ENCODE measurements at regions not wholly inside any gene's neighbourhood (a gene's known extent, or its start where the extent isn't known, plus 50 kb on each side); places are given as distances from the start of the nearest gene placed in this dataset.

DNA sequence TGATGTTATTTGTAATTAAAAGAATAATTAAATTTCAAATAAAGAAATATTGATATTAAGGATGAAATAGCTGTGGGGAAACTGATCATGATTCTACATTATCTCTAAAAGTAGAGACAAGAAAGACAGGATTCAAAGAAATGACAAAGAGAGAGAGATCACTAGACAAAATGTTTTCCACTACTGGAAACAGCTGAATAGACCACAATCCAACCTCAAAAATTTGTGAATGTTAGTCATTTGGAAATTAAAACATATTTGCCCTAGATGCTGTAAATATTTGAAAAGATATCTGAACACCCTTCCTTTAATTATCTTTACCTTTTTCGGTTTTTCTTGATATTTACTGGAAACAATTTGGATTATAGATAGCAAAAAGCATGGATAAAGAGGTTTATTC lies 414.9 kb downstream of the CENPC start:
- intact Hi-C loops (cut with DNase I) = no loop called here

DNA sequence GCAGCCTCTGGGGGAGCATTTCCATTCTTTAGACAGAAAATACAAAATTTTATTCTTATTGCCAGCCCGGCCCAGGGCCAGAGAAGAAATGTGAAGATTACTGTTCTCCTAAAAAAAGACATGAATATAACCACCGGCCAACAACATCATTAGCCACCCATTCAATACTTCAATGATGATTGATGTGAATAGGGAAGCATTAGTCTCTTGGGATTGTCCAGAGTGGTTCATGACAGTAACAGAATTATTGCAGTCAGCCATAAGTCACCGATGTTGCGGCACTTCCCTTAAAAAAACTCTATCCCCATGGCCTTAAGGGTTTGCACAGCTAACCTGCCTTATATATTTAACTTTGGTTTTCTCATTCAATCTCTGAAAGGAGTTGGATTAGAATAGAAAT lies 418.7 kb downstream of the CENPC start:
- DNase-seq = no peak
- intact Hi-C loops (cut with DNase I) = no loop called here

More for the DNA sequence above, 414.9 kb downstream of the CENPC start:
- DNase-seq = no peak

DNA sequence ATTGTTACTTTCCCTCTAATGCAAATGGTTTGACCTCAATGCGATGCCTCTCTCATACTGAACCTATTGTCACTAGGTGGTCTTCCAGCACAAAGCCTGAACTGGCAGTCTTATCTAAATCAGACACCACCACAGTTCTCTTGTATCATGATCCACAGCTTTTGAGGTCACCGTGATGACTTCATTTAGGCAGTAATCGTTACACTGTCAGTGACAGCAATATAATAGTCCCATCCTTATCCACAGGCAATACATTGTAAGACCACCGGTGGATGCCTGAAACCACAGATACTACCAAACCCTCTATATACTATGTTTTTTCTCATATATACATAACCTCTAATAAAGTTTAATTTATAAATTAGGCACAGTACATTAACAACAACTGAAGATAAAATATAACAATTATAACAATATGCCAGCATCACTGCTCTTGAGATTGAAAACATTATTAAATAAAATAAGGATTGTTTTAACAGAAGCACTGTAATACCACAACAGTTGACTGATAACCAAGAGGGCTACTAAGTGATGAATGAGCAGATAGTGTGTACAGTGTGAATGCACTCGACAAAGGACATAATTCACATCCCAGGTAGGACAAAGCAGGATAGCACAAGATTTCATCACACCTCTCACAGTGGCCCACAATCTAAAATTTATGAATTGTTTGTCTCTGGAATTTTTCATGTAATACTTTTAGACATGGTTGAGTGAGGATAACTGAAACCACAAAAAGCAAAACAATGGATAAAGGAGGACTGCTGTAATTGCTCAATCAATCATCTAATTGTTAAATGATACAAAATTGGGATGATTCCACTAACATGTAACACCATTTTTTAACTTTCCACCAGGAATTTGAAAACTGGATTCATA lies 419.4 kb downstream of the CENPC start:
- intact Hi-C loops (cut with DNase I) = no loop called here
- DNase-seq = no peak

DNA sequence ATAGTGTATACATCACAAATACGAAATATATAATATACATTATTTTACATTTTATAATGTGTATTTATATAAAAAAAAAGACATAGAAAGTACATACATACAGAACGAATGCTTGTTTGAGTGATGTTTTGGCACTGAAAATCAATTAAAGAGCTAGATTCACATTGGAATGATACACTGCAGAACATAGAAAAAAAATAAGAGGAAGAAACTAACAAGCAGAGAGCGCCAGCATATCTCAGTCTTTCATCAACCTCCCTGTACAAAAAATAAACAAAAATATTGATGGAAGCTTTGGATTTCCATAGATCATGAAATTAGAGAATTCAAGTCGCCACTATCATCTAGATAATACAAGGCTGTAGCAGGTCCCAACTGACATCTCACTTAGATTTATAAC lies 420.6 kb downstream of the CENPC start:
- no peak for DNase-seq
- intact Hi-C loops (cut with DNase I) = no loop called here

DNA sequence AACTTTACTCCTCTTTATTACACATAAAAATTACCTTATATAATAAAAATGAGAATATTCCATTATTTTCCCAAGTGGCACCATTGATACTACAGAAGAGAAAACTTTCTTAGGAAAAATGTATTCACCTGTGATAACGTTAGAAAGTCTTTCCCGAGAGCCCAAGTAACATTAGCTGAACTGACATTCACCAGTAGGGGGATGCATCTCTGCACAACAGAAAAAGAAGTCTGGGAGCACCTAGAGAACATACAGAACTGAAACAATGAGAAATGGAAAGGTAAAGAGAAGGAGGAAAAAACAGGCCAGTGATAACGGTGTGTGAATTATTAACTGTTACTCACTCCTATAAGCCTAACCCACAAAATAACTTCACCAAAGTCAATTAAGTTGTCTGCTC lies 423.3 kb downstream of the CENPC start:
- DNase-seq = no peak
- intact Hi-C loops (cut with DNase I) = no loop called here

DNA sequence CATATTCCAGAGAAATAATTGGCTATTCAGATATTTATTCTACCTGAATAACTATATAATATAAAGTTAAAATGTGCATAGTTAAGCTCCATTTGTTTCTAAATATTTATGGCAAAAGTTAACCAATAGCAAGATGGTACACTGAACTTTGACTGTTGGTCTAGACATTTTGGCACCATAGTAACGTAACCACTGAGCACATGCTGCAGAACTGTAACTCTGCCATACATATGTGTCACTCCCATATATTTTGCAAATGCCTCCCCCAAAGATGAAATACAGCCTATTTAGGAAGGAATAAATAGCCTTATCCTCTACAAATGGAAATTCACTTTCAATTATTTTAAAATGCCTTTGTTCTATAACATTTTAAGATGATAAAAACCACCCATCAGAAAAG lies 424.9 kb downstream of the CENPC start:
- no peak for DNase-seq
- intact Hi-C loops (cut with DNase I) = no loop called here

DNA sequence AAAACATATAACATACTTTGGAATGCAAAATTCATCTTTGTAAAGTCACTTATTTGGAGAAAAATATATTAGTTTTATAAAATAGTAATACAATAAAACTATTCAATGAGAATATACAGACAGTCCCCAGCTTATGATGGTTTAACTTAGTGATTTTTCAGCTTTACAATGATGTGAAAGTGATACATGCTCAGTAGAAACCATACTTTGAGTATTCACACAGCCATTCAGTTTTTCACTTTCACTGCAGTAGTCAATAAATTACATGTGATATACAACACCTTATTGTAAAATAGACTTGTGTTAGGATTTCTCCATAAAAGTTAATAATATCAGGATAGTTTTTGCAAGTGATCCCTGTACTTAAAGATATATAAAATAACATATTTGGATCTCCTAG lies 436.0 kb downstream of the CENPC start:
- intact Hi-C loops (cut with DNase I) = no loop called here
- DNase-seq = no peak

DNA sequence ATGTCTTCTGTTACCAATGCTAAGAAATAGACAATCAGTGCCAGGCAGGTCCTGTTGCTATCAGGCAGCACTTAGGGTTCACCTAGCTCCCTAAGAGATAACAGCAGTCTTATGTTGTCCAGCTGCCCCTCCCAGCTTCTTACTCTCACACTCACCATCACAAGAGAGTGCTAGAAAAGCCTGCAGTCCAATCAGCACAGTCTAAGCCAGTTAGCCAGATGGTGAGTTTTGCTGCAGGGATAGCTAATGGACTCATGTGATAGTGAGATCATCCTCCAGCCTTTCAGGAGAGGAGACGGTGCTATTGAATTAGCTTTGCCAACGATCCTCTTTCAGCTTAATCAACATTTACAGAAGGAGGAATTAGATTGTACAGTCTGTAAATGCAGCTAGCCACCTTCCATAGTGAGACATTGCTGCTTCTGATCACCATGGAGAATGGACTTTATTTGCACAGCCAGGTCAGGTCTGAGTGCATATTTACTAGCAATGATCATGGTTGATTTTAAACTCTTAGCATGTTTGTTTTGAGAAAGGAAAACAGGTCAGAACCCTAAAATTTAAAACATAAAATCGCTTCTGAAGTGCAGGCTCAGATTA lies 438.3 kb downstream of the CENPC start:
- intact Hi-C loops (cut with DNase I) = no loop called here
- DNase-seq = no peak

DNA sequence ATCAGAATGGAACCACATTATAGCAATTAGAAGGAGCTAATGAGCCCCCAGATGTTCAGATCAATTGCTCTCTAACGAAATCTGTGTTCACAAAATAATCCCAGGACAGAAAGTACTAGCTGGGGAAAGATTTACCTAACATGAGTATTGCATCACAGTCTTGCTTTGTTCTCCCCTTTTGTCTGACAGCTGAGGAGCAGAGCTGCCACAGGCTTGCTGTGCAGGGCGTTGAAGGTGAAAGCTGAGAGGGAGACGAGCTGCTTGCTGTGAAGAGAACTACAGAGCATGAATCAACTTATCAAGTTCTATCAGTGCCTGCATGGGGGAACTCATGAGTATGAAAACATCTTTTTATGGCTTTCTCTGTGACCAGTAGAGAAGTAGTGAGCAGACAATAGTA lies 441.2 kb downstream of the CENPC start:
- intact Hi-C loops (cut with DNase I) = no loop called here
- DNase-seq = peak in 1 of 10 donors; percentile 54

DNA sequence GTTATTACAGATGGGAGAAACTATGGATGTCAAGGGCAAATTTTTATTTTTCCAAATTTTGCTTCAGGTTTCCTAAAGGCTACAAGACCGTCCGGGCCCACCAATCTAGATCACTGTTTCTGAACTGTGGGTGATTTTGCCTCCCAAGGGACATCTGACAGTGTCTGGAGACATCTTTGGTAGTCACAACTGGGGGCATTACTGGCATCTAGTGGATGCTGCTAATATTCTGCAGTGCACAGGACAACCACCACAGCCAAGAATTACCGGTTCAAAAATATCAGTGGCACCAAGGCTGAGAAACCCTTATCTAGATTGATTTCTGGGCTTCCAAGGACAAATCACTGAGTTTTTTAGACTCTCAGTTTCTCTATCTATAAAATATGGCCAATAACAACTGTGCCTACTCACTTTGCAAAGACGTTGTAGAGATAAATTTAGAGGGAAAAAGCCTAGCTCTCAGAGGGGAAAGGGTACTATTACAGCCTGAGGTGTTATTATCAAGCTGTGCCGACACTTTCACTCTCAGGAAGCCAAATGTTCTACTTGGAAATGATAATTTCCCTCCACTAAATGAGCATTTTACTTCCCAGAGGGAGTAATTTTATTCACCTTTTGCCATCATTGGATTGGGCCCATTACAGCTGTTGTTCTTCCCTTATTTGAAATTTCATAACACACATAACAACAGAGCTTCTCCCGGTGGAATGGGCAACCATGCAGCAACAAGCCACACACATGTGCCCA lies 442.1 kb downstream of the CENPC start:
- intact Hi-C loops (cut with DNase I) = no loop called here
- peak in 2 of 10 donors; percentile 16 to 29 for DNase-seq

DNA sequence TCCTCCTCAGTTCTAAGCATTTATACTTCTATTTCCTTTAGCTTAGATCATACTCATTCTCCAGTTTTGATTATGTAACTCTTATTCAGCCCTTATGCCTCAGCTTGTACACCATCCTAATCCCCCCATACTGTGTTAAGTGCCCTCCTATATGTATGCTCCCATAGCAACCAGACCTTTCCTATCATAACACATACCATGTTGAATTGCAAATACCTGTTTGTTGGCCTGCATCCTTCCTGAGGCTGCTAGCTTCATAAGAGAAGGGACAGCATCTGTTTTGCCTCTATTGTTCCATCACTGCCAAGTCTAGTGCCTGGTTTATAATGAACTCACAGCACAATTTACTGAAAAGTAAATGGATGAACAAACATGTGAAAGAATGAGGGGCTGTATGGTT lies 443.7 kb downstream of the CENPC start:
- intact Hi-C loops (cut with DNase I) = no loop called here
- DNase-seq = no peak

DNA sequence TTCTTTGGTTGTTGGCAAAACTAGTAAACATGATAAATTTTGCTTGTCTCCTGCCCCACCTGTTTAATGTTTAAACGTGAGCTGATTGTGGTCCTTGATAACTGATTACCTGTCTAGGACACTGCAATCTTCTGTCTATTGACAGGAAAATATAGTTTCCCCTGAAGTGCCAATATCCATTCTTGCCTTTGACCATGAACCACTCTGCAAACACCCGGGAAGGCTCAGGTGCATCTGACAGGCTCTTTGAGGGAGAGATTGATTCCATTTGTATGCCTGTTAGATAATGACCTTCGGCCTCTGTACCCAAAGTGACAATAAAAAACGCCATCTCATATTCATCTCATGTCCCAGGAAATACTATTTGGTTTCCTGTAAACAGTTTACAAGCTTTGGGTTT lies 453.0 kb downstream of the CENPC start:
- intact Hi-C loops (cut with DNase I) = no loop called here
- DNase-seq = no peak

DNA sequence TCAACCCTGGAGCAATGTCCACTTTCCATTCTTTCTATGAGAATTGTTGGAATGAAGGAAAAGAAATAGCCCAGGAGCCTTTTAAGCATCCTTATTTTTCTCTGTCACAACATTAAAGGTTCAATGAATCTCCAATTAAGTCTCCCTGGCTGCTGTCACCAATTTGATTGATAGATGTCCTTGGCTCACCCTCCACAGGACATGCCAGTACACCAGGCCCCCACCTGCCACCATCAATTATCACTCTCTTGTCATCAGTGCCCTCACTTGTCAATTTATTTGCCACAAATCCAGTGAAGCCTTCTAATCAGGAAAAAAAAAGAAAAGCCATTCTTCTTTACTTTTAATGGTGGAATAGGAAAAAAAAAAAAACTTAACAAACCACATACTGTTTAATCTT lies 453.6 kb downstream of the CENPC start:
- DNase-seq = no peak
- intact Hi-C loops (cut with DNase I) = no loop called here

DNA sequence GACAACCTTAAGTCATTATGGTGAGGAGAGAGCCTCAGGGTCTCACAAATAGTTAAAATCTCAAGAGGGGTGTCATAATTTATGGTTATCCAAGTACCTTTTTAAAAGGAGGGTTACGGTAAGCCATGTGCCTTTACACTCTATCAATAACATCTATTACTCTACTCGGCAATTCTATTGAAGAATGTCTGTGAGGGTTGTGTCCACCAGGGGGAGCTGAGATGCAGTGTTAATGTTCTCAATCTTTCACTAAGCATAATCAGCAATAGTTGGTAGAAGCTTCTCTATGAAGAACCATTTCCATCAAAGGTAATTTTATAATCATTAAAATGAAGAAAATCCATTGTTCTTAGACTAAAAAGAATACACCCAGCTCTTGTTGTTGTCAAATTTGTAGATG lies 457.4 kb downstream of the CENPC start:
- intact Hi-C loops (cut with DNase I) = loop anchor here (1.0 kb wide), 1 partner anchor 239 kb away; no protein-coding TSS in a partner anchor
- peak in 3 of 10 donors; percentile 12 to 51 (median 35) for DNase-seq

DNA sequence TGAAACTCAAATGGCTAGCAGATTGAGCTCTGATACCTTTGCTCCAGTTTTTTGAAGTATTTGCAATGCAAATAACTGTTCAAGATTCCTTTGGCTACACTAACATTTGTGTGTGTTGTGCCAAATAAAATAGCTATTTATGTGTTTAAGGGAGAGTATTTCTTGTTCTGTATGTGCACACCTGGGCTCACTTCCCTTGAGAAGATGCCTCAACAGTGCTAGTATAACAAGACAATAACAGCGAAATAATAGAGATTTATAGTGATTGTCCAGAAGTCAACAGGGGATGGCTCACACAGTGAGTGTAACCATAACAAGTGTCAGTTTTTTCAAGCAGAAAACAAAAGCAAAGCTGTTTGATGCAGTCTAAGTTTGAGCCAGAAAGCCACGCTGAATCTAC lies 460.5 kb downstream of the CENPC start:
- intact Hi-C loops (cut with DNase I) = no loop called here
- no peak for DNase-seq

DNA sequence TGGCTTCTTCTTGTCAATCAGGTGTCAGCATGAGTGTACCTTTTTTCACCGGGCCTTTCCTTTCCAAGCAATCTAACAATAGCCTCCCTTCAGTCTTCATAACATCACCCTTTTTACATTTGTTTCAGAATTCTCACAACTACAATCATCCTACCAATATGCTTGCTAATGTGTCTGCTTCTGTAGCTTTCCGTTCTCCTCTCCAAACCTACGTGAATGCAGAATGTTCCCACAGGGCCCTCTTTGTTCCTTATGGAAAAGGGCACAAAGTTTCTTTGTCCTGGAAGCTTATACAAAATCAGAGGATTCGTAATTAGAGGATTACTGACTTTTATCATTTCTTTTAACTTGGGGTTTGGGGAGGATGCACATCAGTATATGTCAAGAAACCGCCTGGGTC lies 461.8 kb downstream of the CENPC start:
- intact Hi-C loops (cut with DNase I) = no loop called here
- no peak for DNase-seq

DNA sequence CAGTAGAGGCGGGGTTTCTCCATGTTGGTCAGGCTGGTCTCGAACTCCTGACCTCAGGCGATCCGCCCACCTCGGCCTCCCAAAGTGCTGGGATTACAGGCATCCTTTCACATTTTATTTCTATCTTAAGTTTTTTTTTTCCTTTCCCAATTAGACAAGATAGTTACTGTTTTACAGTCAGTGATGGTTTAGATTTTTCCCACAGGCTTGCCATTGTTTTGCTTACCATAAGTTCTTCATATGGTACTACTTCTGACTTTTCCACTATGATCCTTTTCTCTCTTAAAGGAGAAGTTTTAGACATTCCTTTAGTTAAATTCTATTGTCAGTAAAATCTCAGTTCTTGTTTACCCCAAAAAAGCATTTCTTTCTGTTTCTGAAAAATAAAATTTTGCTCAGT lies 462.6 kb downstream of the CENPC start:
- no peak for DNase-seq
- intact Hi-C loops (cut with DNase I) = no loop called here

DNA sequence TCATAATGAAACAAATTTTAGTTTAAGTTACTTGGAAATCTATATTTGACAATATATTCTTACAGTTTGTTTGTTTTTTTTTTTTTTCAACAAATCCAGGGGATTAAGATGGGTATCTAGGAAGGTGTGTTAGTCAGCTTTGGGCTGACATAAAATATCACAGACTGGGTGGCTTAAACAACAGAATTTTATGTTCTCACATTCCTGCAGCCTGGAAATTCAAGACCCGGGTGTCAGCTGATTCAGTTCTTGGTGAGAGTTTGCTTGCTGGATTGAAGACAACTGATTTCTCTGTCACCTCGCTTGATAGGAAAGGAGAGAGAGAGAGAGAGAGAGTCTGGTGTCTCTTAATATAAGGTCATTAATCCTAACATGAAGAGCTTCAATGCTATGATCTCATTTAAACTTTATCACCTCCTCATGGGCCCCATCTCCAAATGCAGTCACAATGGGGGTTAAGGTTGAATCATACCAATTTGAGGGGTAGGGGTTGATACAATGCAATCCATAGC lies 465.2 kb downstream of the CENPC start:
- DNase-seq = no peak
- intact Hi-C loops (cut with DNase I) = no loop called here

DNA sequence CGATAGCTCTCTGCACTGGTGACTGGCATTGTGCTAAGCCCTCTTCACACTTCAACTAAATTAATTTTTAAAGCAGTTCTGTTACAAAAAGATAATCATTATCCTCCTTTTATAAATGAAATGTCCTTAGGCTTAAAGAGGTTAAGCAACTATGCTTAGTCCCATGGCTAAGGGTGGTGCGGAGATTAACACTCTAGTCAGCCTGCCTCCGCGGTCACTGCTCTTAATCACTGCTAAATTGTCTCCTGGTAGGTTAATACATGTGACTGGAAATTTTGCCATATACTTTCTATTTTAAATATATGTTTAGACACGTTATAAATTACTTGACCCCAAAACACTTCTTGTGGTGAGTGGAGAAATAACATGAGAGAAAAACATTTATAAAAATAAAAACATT lies 473.7 kb downstream of the CENPC start:
- intact Hi-C loops (cut with DNase I) = no loop called here
- no peak for DNase-seq

DNA sequence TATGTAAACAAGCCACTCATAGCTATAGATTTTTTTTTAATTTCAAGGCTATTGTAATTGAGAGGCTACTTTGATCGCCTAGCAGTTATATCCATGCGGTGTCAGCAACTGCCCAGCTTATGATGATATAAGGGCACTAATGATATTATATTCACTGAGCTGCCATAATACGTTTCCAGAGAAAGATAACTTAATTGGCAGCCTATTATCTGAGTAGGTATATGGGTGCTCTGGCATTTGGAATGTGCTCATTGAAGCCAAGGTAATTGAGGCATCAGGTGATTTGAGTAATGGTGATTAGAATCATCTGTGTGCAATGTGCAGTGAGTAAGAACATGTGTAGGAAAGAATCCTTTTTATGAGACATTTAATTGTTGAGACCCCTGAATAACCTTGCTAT lies 490.0 kb downstream of the CENPC start:
- DNase-seq = no peak
- intact Hi-C loops (cut with DNase I) = no loop called here

DNA sequence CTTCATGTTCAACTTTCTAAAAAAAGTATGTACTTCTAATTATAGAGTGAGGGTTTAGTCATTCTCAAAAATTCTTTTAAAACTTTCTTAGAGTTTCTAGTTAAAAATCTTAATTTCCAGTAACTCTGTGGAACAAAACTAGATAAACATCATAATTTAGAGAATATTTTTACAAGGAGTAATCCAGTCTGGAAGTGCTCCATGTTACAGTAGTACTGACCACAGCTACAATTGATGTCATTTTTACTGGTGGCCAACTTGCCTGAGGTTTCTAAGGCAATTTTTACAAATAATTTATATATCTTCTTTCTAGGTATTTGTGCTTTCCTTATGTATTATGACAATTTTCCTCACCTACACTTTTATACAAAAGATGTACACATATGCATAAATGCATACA lies 490.4 kb downstream of the CENPC start:
- intact Hi-C loops (cut with DNase I) = no loop called here

More for the DNA sequence above, 490.4 kb downstream of the CENPC start:
- DNase-seq = no peak

All from posterior cingulate gyrus (tissue), 11 donors.